ENCODE measurements at regions not wholly inside any gene's neighbourhood (a gene's known extent, or its start where the extent isn't known, plus 50 kb on each side); places are given as distances from the start of the nearest gene placed in this dataset.

GRCh38 chr3:20280257-20280656 lies 94.3 kb upstream of the SGO1 start:
- TF ChIP-seq EZH2 (IDR thresholded peaks at IDR 0.05; ENCODE audit: borderline replicate concordance, insufficient read depth, low read length, poor library complexity, severe bottlenecking) (no peak), CTCF (IDR thresholded peaks at IDR 0.05; ENCODE audit: poor library complexity, severe bottlenecking) (no peak), EP300 (conservative IDR thresholded peaks at IDR 0.05; ENCODE audit: poor library complexity, severe bottlenecking) (no peak), RAD21 (conservative IDR thresholded peaks at IDR 0.05) (no peak)

All from neural cell (in vitro differentiated cells).